ENCODE measurements at regions not wholly inside any gene's neighbourhood (a gene's known extent, or its start where the extent isn't known, plus 50 kb on each side); places are given as distances from the start of the nearest gene placed in this dataset.

GRCh38 chr18:37963837-37964236 is 398.2 kb upstream of the CELF4 start:
- H3K27me3 ChIP-seq (ENCODE audit: control insufficient read depth in 4 of 4, insufficient read depth in 4 of 4, low read length in 3 of 4) = peaks cover 0 to 2% (median 0%) of the 10 kb centered on the region in 4 donors
- DNase-seq (ENCODE audit: low spot score) = no peak
- WGBS = 66% methylated on average over 3 of the region's 3 CpGs
- no peaks in the 10 kb centered on the region for H3K36me3 ChIP-seq (ENCODE audit: control insufficient read depth in 4 of 4, insufficient read depth in 3 of 4, low read depth in 1 of 4, low read length in 3 of 4)
- H3K4me3 ChIP-seq (ENCODE audit: low read depth in 1 of 3, low read length in 3 of 3) = no peak overlapping the region
- TF ChIP-seq RXRA (IDR thresholded peaks at IDR 0.05) (no peak), GABPA (IDR thresholded peaks at IDR 0.05 in 1 of 2, conservative IDR thresholded peaks at IDR 0.05 in 1 of 2) (no peak), FOXA1 (IDR thresholded peaks at IDR 0.05) (no peak), REST (IDR thresholded peaks at IDR 0.05) (no peak), CTCF (IDR thresholded peaks at IDR 0.05; ENCODE audit: low read depth, low read length, missing input control) (no peak), NR2F2 (IDR thresholded peaks at IDR 0.05) (no peak), ATF3 (IDR thresholded peaks at IDR 0.05) (no peak), SP1 (IDR thresholded peaks at IDR 0.05) (no peak), ZBTB33 (IDR thresholded peaks at IDR 0.05) (no peak)
- no peaks in the 10 kb centered on the region for H3K4me1 ChIP-seq (ENCODE audit: control insufficient read depth in 4 of 4, insufficient read depth in 4 of 4, low read length in 3 of 4)
- no peak overlapping the region for H3K27ac ChIP-seq (ENCODE audit: low read depth in 1 of 2, low read length in 2 of 2)
- peaks cover 0 to 5% (median 0%) of the 10 kb centered on the region in 4 donors for H3K9me3 ChIP-seq (ENCODE audit: control insufficient read depth in 4 of 4, low read length in 3 of 4)
- no peak overlapping the region for H3K9ac ChIP-seq (ENCODE audit: low read depth in 1 of 2, low read length in 2 of 2)

- peaks cover 0 to 5% (median 0%) of the 10 kb centered on the region in 4 donors for H3K9me3 ChIP-seq (ENCODE audit: control insufficient read depth in 4 of 4, low read length in 3 of 4)
- DNase-seq (ENCODE audit: low spot score) = no peak
- no peaks in the 10 kb centered on the region for H3K4me1 ChIP-seq (ENCODE audit: control insufficient read depth in 4 of 4, insufficient read depth in 4 of 4, low read length in 3 of 4)
- WGBS = 63% methylated on average over 9 of the region's 9 CpGs
- H3K9ac ChIP-seq (ENCODE audit: low read depth in 1 of 2, low read length in 2 of 2) = no peak overlapping the region
- peaks cover 0 to 2% (median 0%) of the 10 kb centered on the region in 4 donors for H3K27me3 ChIP-seq (ENCODE audit: control insufficient read depth in 4 of 4, insufficient read depth in 4 of 4, low read length in 3 of 4)
- no peaks in the 10 kb centered on the region for H3K36me3 ChIP-seq (ENCODE audit: control insufficient read depth in 4 of 4, insufficient read depth in 3 of 4, low read depth in 1 of 4, low read length in 3 of 4)
- no peak overlapping the region for H3K4me3 ChIP-seq (ENCODE audit: low read depth in 1 of 3, low read length in 3 of 3)
- no peak overlapping the region for H3K27ac ChIP-seq (ENCODE audit: low read depth in 1 of 2, low read length in 2 of 2)
- TF ChIP-seq HNF4G (IDR thresholded peaks at IDR 0.05) (no peak), ATF3 (IDR thresholded peaks at IDR 0.05) (no peak), SP1 (IDR thresholded peaks at IDR 0.05) (no peak), ZBTB33 (IDR thresholded peaks at IDR 0.05) (no peak), RAD21 (IDR thresholded peaks at IDR 0.05) (no peak), FOXA1 (IDR thresholded peaks at IDR 0.05) (no peak), MAX (IDR thresholded peaks at IDR 0.05) (no peak), FOXA2 (IDR thresholded peaks at IDR 0.05) (no peak), JUND (IDR thresholded peaks at IDR 0.05) (no peak), EGR1 (IDR thresholded peaks at IDR 0.05; ENCODE audit: low read depth in 2 of 2) (no peak), RXRA (IDR thresholded peaks at IDR 0.05) (no peak), REST (IDR thresholded peaks at IDR 0.05) (no peak), HNF4A (conservative IDR thresholded peaks at IDR 0.05) (no peak), NR2F2 (IDR thresholded peaks at IDR 0.05) (no peak), TAF1 (conservative IDR thresholded peaks at IDR 0.05) (no peak)
Observed at GRCh38 chr18:37962316-37962966, 396.8 kb upstream of the CELF4 start.

All from liver (tissue), 8 donors.